Rectal smooth muscle tissue (tissue), 1 donor: ENCODE measurements at regions not wholly inside any gene's neighbourhood (a gene's known extent, or its start where the extent isn't known, plus 50 kb on each side); places are given as distances from the start of the nearest gene placed in this dataset.

Experiments
- H3K27ac ChIP-seq: one replicate; pipeline ENCODE4 v1.7.0; 2013; ENCODE audit warnings: low read depth, low read length, inconsistent platforms
- H3K27me3 ChIP-seq: one replicate; pipeline ENCODE4 v1.7.0; 2013; ENCODE audit warnings: low read length; ENCODE audit not compliant: control insufficient read depth, insufficient read depth
- H3K36me3 ChIP-seq: one replicate; pipeline ENCODE4 v1.7.0; 2013; ENCODE audit warnings: low read length; ENCODE audit not compliant: control insufficient read depth, insufficient read depth
- H3K4me1 ChIP-seq: one replicate; pipeline ENCODE4 v1.7.0; 2013; ENCODE audit warnings: low read length; ENCODE audit not compliant: control insufficient read depth, insufficient read depth
- H3K4me3 ChIP-seq: one replicate; pipeline ENCODE4 v1.7.0; 2013; ENCODE audit warnings: low read length
- H3K9ac ChIP-seq: one replicate; pipeline ENCODE4 v1.7.0; 2013; ENCODE audit warnings: low read length

- no peak overlapping the region for H3K4me3 ChIP-seq
- no peak overlapping the region for H3K27ac ChIP-seq
- no peaks in the 10 kb centered on the region for H3K36me3 ChIP-seq
- H3K4me1 ChIP-seq: no peaks in the 10 kb centered on the region
- H3K9ac ChIP-seq: no peak overlapping the region
- H3K27me3 ChIP-seq: no peaks in the 10 kb centered on the region
Observed at GRCh38 chr9:30732060-30732459, 1652.4 kb upstream of the ACO1 start.

GRCh38 chr9:30744871-30745270 lies 1639.6 kb upstream of the ACO1 start:
- H3K36me3 ChIP-seq: no peaks in the 10 kb centered on the region
- no peaks in the 10 kb centered on the region for H3K4me1 ChIP-seq
- no peak overlapping the region for H3K4me3 ChIP-seq
- H3K27ac ChIP-seq: no peak overlapping the region
- no peak overlapping the region for H3K9ac ChIP-seq
- no peaks in the 10 kb centered on the region for H3K27me3 ChIP-seq

GRCh38 chr9:30746589-30746988 lies 1637.9 kb upstream of the ACO1 start:
- Histone ChIP-seq H3K27ac (no peak overlapping the region), H3K36me3 (no peaks in the 10 kb centered on the region), H3K4me1 (no peaks in the 10 kb centered on the region), H3K4me3 (no peak overlapping the region), H3K27me3 (no peaks in the 10 kb centered on the region), H3K9ac (no peak overlapping the region)

GRCh38 chr9:30757723-30758122 lies 1626.7 kb upstream of the ACO1 start:
- H3K4me3 ChIP-seq: no peak overlapping the region
- H3K9ac ChIP-seq: no peak overlapping the region
- no peaks in the 10 kb centered on the region for H3K4me1 ChIP-seq
- no peaks in the 10 kb centered on the region for H3K36me3 ChIP-seq
- H3K27me3 ChIP-seq: no peaks in the 10 kb centered on the region
- H3K27ac ChIP-seq: no peak overlapping the region

GRCh38 chr9:30758726-30759446 lies 1625.6 kb upstream of the ACO1 start:
- no peak overlapping the region for H3K4me3 ChIP-seq
- no peaks in the 10 kb centered on the region for H3K27me3 ChIP-seq
- H3K27ac ChIP-seq: no peak overlapping the region
- no peak overlapping the region for H3K9ac ChIP-seq
- no peaks in the 10 kb centered on the region for H3K36me3 ChIP-seq
- H3K4me1 ChIP-seq: no peaks in the 10 kb centered on the region

- Histone ChIP-seq H3K36me3 (no peaks in the 10 kb centered on the region), H3K4me3 (no peak overlapping the region), H3K4me1 (no peaks in the 10 kb centered on the region), H3K9ac (no peak overlapping the region), H3K27me3 (no peaks in the 10 kb centered on the region), H3K27ac (no peak overlapping the region)
Observed at GRCh38 chr9:30765318-30765717, 1619.1 kb upstream of the ACO1 start.

GRCh38 chr9:30771163-30771708 lies 1613.2 kb upstream of the ACO1 start:
- Histone ChIP-seq H3K4me1 (no peaks in the 10 kb centered on the region), H3K4me3 (no peak overlapping the region), H3K27me3 (no peaks in the 10 kb centered on the region), H3K27ac (no peak overlapping the region), H3K36me3 (no peaks in the 10 kb centered on the region), H3K9ac (no peak overlapping the region)

- no peak overlapping the region for H3K4me3 ChIP-seq
- no peaks in the 10 kb centered on the region for H3K36me3 ChIP-seq
- no peak overlapping the region for H3K9ac ChIP-seq
- H3K27ac ChIP-seq: no peak overlapping the region
- H3K27me3 ChIP-seq: no peaks in the 10 kb centered on the region
- H3K4me1 ChIP-seq: no peaks in the 10 kb centered on the region
Observed at GRCh38 chr9:30771760-30772159, 1612.7 kb upstream of the ACO1 start.

GRCh38 chr9:30773427-30773826 lies 1611.0 kb upstream of the ACO1 start:
- Histone ChIP-seq H3K4me1 (no peaks in the 10 kb centered on the region), H3K4me3 (no peak overlapping the region), H3K27ac (no peak overlapping the region), H3K27me3 (no peaks in the 10 kb centered on the region), H3K9ac (no peak overlapping the region), H3K36me3 (no peaks in the 10 kb centered on the region)

- no peak overlapping the region for H3K27ac ChIP-seq
Observed at GRCh38 chr9:30774326-30774725, 1610.1 kb upstream of the ACO1 start.

GRCh38 chr9:30775236-30775635 lies 1609.2 kb upstream of the ACO1 start:
- Histone ChIP-seq H3K27ac (no peak overlapping the region), H3K4me3 (no peak overlapping the region), H3K27me3 (no peaks in the 10 kb centered on the region), H3K9ac (no peak overlapping the region), H3K36me3 (no peaks in the 10 kb centered on the region), H3K4me1 (no peaks in the 10 kb centered on the region)

More at GRCh38 chr9:30774326-30774725, 1610.1 kb upstream of the ACO1 start:
- Histone ChIP-seq H3K27me3 (no peaks in the 10 kb centered on the region), H3K36me3 (no peaks in the 10 kb centered on the region), H3K4me1 (no peaks in the 10 kb centered on the region), H3K4me3 (no peak overlapping the region), H3K9ac (no peak overlapping the region)

GRCh38 chr9:30796764-30797163 lies 1587.7 kb upstream of the ACO1 start:
- Histone ChIP-seq H3K4me1 (no peaks in the 10 kb centered on the region), H3K27ac (no peak overlapping the region), H3K9ac (no peak overlapping the region), H3K27me3 (no peaks in the 10 kb centered on the region), H3K4me3 (no peak overlapping the region), H3K36me3 (no peaks in the 10 kb centered on the region)

- no peaks in the 10 kb centered on the region for H3K27me3 ChIP-seq
- no peak overlapping the region for H3K4me3 ChIP-seq
- no peaks in the 10 kb centered on the region for H3K4me1 ChIP-seq
Observed at GRCh38 chr9:30799527-30800101, 1584.8 kb upstream of the ACO1 start.

More at GRCh38 chr9:30799527-30800101, 1584.8 kb upstream of the ACO1 start:
- Histone ChIP-seq H3K27ac (no peak overlapping the region), H3K9ac (no peak overlapping the region), H3K36me3 (no peaks in the 10 kb centered on the region)
